Hepatocyte (in vitro differentiated cells): ENCODE measurements at regions not wholly inside any gene's neighbourhood (a gene's known extent, or its start where the extent isn't known, plus 50 kb on each side); places are given as distances from the start of the nearest gene placed in this dataset.
A peak's percentile ranks its signal among the peaks of the same experiment; 100 is the strongest.

Experiments used
- DNase-seq: peaks from one replicate; pipeline ENCODE4 v3.0.0-alpha.2; 2016; ENCODE audit warnings: low spot score
- H2AFZ ChIP-seq: fragments of 200-600 bp; sonication (generic); 2 replicates; pipeline ENCODE4 v1.6.0; 2016; ENCODE audit warnings: antibody characterized with exemption, mild to moderate bottlenecking
- H3K27ac ChIP-seq: fragments of 200-600 bp; sonication (generic); 2 replicates; pipeline ENCODE4 v1.5.1; 2016; ENCODE audit warnings: mild to moderate bottlenecking
- H3K27me3 ChIP-seq: fragments of 200-600 bp; sonication (generic); 2 replicates; pipeline ENCODE4 v1.6.1; 2016
- H3K36me3 ChIP-seq: fragments of 200-600 bp; sonication (generic); replicated peaks from 2 replicates; pipeline ENCODE4 v1.5.1; 2016; ENCODE audit warnings: low read depth; ENCODE audit not compliant: insufficient read depth
- H3K4me1 ChIP-seq: fragments of 200-600 bp; sonication (generic); 2 replicates; pipeline ENCODE4 v1.5.1; 2016; ENCODE audit warnings: mild to moderate bottlenecking, moderate library complexity; ENCODE audit not compliant: insufficient read depth
- H3K4me2 ChIP-seq: fragments of 200-600 bp; sonication (generic); 2 replicates; pipeline ENCODE4 v1.6.0; 2016
- H3K4me3 ChIP-seq: fragments of 200-600 bp; sonication (generic); 2 replicates; pipeline ENCODE4 v1.5.1; 2016; ENCODE audit warnings: mild to moderate bottlenecking
- H3K79me2 ChIP-seq: fragments of 200-600 bp; sonication (generic); 2 replicates; pipeline ENCODE4 v1.6.0; 2017; ENCODE audit warnings: mild to moderate bottlenecking
- H3K9me2 ChIP-seq: fragments of 200-600 bp; sonication (generic); replicated peaks from 2 replicates; pipeline ENCODE4 v1.6.0; 2017; ENCODE audit warnings: mild to moderate bottlenecking; ENCODE audit not compliant: insufficient read depth
- H3K9me3 ChIP-seq: fragments of 200-600 bp; sonication (generic); 2 replicates; pipeline ENCODE4 v1.5.1; 2016; ENCODE audit warnings: low read depth, mild to moderate bottlenecking
- H4K20me1 ChIP-seq: fragments of 200-600 bp; sonication (generic); 2 replicates; pipeline ENCODE4 v1.6.0; 2016; ENCODE audit warnings: mild to moderate bottlenecking; ENCODE audit not compliant: insufficient read depth, poor library complexity, severe bottlenecking
- CTCF ChIP-seq: fragments of 200-600 bp; sonication (generic); IDR thresholded peaks from 2 replicates; pipeline ENCODE4 v1.5.1; 2016; ENCODE audit warnings: antibody characterized with exemption, mild to moderate bottlenecking; ENCODE audit not compliant: poor library complexity
- EZH2 ChIP-seq: fragments of 200-600 bp; sonication (generic); IDR thresholded peaks from 2 replicates; pipeline ENCODE4 v1.6.1; 2016; ENCODE audit warnings: antibody characterized with exemption, mild to moderate bottlenecking, borderline replicate concordance
- EZH2phosphoT487 ChIP-seq: fragments of 200-600 bp; sonication (generic); IDR thresholded peaks from one replicate; pipeline ENCODE4 v1.6.1; 2018; ENCODE audit warnings: antibody characterized with exemption, mild to moderate bottlenecking, low read depth, moderate library complexity; ENCODE audit not compliant: unreplicated experiment, severe bottlenecking
- WGBS: methylation state at CpG from one replicate; pipeline ENCODE4 v1.1.6; 2016; ENCODE audit warnings: low lambda C conversion rate; ENCODE audit errors: missing lambda C conversion rate; 5-methylcytosine and 5-hydroxymethylcytosine counted together

- H3K4me3 ChIP-seq: no peak overlapping the region
- no peaks in the 10 kb centered on the region for H3K9me2 ChIP-seq
- no peaks in the 10 kb centered on the region for H3K79me2 ChIP-seq
- no peak overlapping the region for H2AFZ ChIP-seq
- peaks cover 5% of the 10 kb centered on the region for H3K4me1 ChIP-seq
- H4K20me1 ChIP-seq: no peaks in the 10 kb centered on the region
- H3K9me3 ChIP-seq: no peaks in the 10 kb centered on the region
- TF ChIP-seq CTCF (no peak), EZH2 (no peak), EZH2phosphoT487 (no peak)
- no peaks in the 10 kb centered on the region for H3K27me3 ChIP-seq
- no peak overlapping the region for H3K4me2 ChIP-seq
- DNase-seq: no peak
- H3K27ac ChIP-seq: no peak overlapping the region
- 92% methylated on average over 2 of the region's 2 CpGs for WGBS
- H3K36me3 ChIP-seq: no peaks in the 10 kb centered on the region
Measured at GRCh38 chr1:218815076-218815475, 358.6 kb upstream of the LYPLAL1 start.

- Histone ChIP-seq H3K27ac (peak overlapping the region; percentile 11), H2AFZ (no peak overlapping the region), H3K36me3 (no peaks in the 10 kb centered on the region), H3K79me2 (no peaks in the 10 kb centered on the region), H4K20me1 (no peaks in the 10 kb centered on the region), H3K4me2 (peak overlapping the region; percentile 32), H3K27me3 (no peaks in the 10 kb centered on the region), H3K9me2 (no peaks in the 10 kb centered on the region), H3K9me3 (no peaks in the 10 kb centered on the region), H3K4me3 (no peak overlapping the region), H3K4me1 (peaks cover 5% of the 10 kb centered on the region)
- 61% methylated on average over 4 of the region's 4 CpGs for WGBS
- TF ChIP-seq EZH2phosphoT487 (no peak), EZH2 (no peak), CTCF (no peak)
- peak; percentile 24 for DNase-seq
Measured at GRCh38 chr1:218817071-218817470, 356.6 kb upstream of the LYPLAL1 start.

GRCh38 chr1:218817691-218818465 is 355.8 kb upstream of the LYPLAL1 start:
- Histone ChIP-seq H3K9me3 (no peaks in the 10 kb centered on the region), H3K36me3 (no peaks in the 10 kb centered on the region), H3K4me3 (no peak overlapping the region), H4K20me1 (no peaks in the 10 kb centered on the region), H3K27ac (peak overlapping the region; percentile 11), H3K79me2 (no peaks in the 10 kb centered on the region), H3K4me1 (peaks cover 5% of the 10 kb centered on the region), H3K27me3 (no peaks in the 10 kb centered on the region), H3K4me2 (peak overlapping the region; percentile 32), H2AFZ (no peak overlapping the region), H3K9me2 (no peaks in the 10 kb centered on the region)
- DNase-seq: peak; percentile 37
- WGBS: 62% methylated on average over 7 of the region's 8 CpGs
- no peak for TF ChIP-seq CTCF
